ENCODE measurements at regions not wholly inside any gene's neighbourhood (a gene's known extent, or its start where the extent isn't known, plus 50 kb on each side); places are given as distances from the start of the nearest gene placed in this dataset.

DNA sequence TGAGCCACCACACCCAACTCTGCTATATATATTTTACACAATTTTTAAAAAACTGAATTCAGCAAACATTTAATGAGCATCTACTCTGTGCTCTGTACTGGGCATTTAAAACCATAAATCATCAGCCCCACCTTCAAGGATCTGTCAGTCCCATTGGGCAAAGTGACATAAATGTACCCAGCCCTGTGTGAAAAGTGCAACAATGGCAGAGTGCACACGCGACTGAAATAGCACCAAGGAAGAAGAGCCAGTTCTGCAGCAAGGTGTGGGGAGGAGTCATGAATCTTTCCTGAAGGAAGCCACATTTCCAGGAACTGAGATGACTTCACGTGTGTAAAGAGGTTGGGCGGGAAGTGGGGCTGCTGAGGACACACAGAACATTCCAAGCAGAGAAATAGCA is 111.5 kb upstream of the ATP6AP2 start (continued):
- no peak for TF ChIP-seq NFIB (CRISPR knock-in tag; IDR thresholded peaks at IDR 0.05; ENCODE audit: borderline replicate concordance)
- TF ChIP-seq STAT5B (CRISPR knock-in tag; IDR thresholded peaks at IDR 0.05) = no peak
- no peak for TF ChIP-seq ZNF720 (CRISPR knock-in tag; IDR thresholded peaks at IDR 0.05)
- no peak for TF ChIP-seq YEATS2 (CRISPR knock-in tag; IDR thresholded peaks at IDR 0.05; ENCODE audit: borderline replicate concordance)
- no peak for TF ChIP-seq XRCC5 (optimal IDR thresholded peaks at IDR 0.05; ENCODE audit: low read length)
- TF ChIP-seq ETV6 (CRISPR knock-in tag; conservative IDR thresholded peaks at IDR 0.05) = no peak
- TF ChIP-seq, protein P1, sequence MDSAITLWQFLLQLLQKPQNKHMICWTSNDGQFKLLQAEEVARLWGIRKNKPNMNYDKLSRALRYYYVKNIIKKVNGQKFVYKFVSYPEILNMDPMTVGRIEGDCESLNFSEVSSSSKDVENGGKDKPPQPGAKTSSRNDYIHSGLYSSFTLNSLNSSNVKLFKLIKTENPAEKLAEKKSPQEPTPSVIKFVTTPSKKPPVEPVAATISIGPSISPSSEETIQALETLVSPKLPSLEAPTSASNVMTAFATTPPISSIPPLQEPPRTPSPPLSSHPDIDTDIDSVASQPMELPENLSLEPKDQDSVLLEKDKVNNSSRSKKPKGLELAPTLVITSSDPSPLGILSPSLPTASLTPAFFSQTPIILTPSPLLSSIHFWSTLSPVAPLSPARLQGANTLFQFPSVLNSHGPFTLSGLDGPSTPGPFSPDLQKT (CRISPR knock-in tag; IDR thresholded peaks at IDR 0.05; ENCODE audit: borderline replicate concordance) = no peak
- no peak for TF ChIP-seq SRSF4 (IDR thresholded peaks at IDR 0.05; ENCODE audit: low read depth, low read length, poor library complexity, severe bottlenecking)
- TF ChIP-seq MXD4 (CRISPR knock-in tag; IDR thresholded peaks at IDR 0.05) = no peak
- TF ChIP-seq ATF3 (CRISPR knock-in tag; IDR thresholded peaks at IDR 0.05) = no peak
- no peak for TF ChIP-seq HMG20B (CRISPR knock-in tag; conservative IDR thresholded peaks at IDR 0.05)

DNA sequence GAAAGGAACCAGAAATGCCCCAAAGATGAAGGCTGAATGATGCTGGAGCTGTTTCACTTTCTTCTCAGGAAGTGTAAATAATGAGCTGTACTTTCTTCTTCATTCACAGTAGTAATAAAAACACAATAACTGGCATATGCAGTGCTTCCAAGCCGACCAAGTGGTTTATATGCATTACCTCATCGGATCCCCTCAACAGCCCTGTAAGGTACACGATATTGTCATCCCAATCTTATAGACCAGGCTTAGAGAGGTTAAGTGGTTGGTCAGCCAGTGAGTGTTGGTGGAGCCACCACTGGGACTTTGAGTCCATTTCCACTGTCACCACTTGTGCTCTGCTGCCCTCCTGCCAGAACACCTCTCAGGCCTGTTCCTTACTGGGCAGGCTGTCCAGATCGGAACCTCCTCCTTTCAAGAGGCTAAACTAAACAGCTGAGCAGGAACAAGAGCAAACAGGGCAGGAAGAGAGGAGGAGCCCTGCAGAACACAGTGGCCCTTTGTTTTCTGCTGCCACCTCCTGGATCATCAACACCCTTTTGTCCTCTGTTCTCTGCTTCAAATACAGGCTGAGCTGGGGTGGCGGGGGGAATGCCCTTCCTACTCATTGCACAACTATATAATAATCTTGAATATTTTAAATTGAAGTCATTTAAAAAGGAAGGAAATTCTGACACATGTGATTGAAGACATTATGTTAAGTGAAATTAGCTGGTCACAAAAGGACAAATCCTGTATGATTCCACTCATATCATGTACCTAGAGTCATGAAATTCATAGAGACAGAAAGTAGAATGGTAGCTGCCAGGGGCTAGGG is 112.5 kb upstream of the ATP6AP2 start:
- DNase-seq (ENCODE audit: low spot score) = peak; percentile 86
- intact Hi-C loops (cut with micrococcal nuclease; ENCODE audit: unreplicated experiment) = no loop called here
- ChIA-PET POLR2A (interaction anchor here (0.8 kb wide), 1 partner anchor 291 kb away, joined by 5 read pairs; no protein-coding TSS in a partner anchor), CTCF (ENCODE audit: low intra/inter-chr PET ratio, low total read pairs) (no interaction called here)
- no peak overlapping the region for H3K4me3 ChIP-seq (replicated peaks in 1 of 3; ENCODE audit: insufficient read depth in 1 of 3, low read depth in 2 of 3, low read length in 3 of 3)
- H3K27ac ChIP-seq (ENCODE audit: extremely low read length, insufficient read depth, low read length) = peak overlapping the region; percentile 44
- no TSS peak for BruUV-seq (replicated peaks)
- H3K9me3 ChIP-seq (ENCODE audit: low read length) = no peaks in the 10 kb centered on the region
- peak overlapping the region; percentile 53 for H3K4me2 ChIP-seq (ENCODE audit: low read depth, low read length)
- no peaks in the 10 kb centered on the region for H4K20me1 ChIP-seq (ENCODE audit: insufficient read depth, low read length)
- peak; percentile 100 for FAIRE-seq
- 0% methylated on average over 3 of the region's 5 CpGs for WGBS (ENCODE audit: low lambda C conversion rate)
- H2AFZ ChIP-seq (ENCODE audit: low read length) = no peak overlapping the region
- peak; percentile 91 for ATAC-seq
- no peaks in the 10 kb centered on the region for H3K36me3 ChIP-seq (replicated peaks in 1 of 2; ENCODE audit: control insufficient read depth in 1 of 2, insufficient read depth in 2 of 2, low read length in 2 of 2)
- in situ Hi-C loops (cut with HindIII; ENCODE audit: extremely low pct_ligation_motif_present, low pct_unique_long_range_greater_than_20kb) = no loop called here
- no peak overlapping the region for H3K9ac ChIP-seq (ENCODE audit: insufficient read depth, low read depth, low read length)
- peaks cover 36% of the 10 kb centered on the region for H3K4me1 ChIP-seq (ENCODE audit: insufficient read depth, low read length)
- no peaks in the 10 kb centered on the region for H3K79me2 ChIP-seq (ENCODE audit: insufficient read depth, low read length)
- no peaks in the 10 kb centered on the region for H3K27me3 ChIP-seq (ENCODE audit: control insufficient read depth in 1 of 2, insufficient read depth in 2 of 2, low read length in 2 of 2)
- TF ChIP-seq SAP130 (CRISPR knock-in tag; IDR thresholded peaks at IDR 0.05; ENCODE audit: low read depth) = peak; percentile 55; the same call in 1 of the 2 replicates
- TF ChIP-seq REPIN1 (CRISPR knock-in tag; IDR thresholded peaks at IDR 0.05; ENCODE audit: borderline replicate concordance, low read depth) = 0 out of 2 replicates have a peak, but pooled peaks have one; percentile 50
- peak; percentile 41; the same call in 1 of the 2 replicates for TF ChIP-seq GATAD2A (CRISPR knock-in tag; IDR thresholded peaks at IDR 0.05)
- no peak for TF ChIP-seq PAX8 (CRISPR knock-in tag; IDR thresholded peaks at IDR 0.05; ENCODE audit: borderline replicate concordance)
- 0 out of 4 replicates have a peak, but pooled peaks of 1 of the 2 experiments have one; percentile 20 for TF ChIP-seq KLF16 (CRISPR knock-in tag; IDR thresholded peaks at IDR 0.05)
- 0 out of 2 replicates have a peak, but pooled peaks have one; percentile 36 for TF ChIP-seq ZNF710 (CRISPR knock-in tag; IDR thresholded peaks at IDR 0.05; ENCODE audit: borderline replicate concordance)
- TF ChIP-seq GABPA (IDR thresholded peaks at IDR 0.05; ENCODE audit: low read depth, low read length) = no peak
- TF ChIP-seq GABPA (CRISPR knock-in tag; IDR thresholded peaks at IDR 0.05; ENCODE audit: low read depth) = peak; percentile 24; the same call in 1 of the 2 replicates
- peak; percentile 86 for TF ChIP-seq RBAK (CRISPR knock-in tag; IDR thresholded peaks at IDR 0.05)
- no peak for TF ChIP-seq NFYC (CRISPR knock-in tag; IDR thresholded peaks at IDR 0.05)
- peak; percentile 84 for TF ChIP-seq TBX2 (CRISPR knock-in tag; IDR thresholded peaks at IDR 0.05; ENCODE audit: borderline replicate concordance)

All from HepG2 (cell line).